ENCODE measurements at regions not wholly inside any gene's neighbourhood (a gene's known extent, or its start where the extent isn't known, plus 50 kb on each side); places are given as distances from the start of the nearest gene placed in this dataset.
"Not testable (repeated sequence)": the region's sequence is repeated elsewhere in the genome, so short reads cannot be mapped to it uniquely, and the experiment has no call there.

DNA sequence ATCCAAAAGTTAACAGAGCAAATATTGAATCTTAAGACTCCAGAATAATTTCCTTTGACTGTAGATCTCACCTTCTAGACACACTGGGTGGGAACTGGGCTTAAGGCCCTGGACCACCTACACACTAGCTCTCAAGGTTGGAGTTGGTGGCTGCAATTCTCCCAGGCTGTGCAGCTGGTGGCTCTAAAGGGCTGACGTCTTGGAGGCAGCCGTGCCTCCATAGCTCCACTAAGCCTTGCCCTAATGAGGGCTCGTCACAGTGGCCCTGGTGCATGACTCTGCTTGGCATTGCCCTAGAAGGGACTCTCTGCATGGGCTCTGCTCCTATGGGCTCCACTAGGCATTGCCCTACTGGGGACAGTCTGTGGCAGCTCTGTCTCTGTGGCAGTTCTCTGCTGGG is 1005.2 kb downstream of the CCSER2 start:
- DNase-seq (ENCODE audit: low spot score) = no peak

DNA sequence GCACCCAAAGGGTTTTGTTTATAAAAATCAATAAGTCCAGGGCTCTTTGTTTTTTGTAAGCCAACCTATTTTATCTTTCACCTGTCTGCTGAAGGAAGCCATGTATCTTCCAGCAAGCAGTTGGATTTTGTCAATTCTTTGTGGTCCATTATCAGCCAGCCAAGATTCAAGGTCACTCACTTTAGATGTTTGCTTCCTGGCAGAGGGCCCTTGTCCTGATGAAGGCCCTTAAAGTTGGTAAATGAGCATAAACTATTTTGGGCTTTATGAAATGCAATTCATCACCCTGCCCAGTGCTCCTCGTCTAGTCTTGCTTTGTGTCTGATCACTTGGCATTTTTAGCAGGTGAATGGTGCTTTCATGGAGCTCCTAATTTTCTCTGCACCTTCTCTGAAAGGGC is 1004.2 kb downstream of the GRID1 start:
- DNase-seq (ENCODE audit: low spot score) = peak; percentile 1

DNA sequence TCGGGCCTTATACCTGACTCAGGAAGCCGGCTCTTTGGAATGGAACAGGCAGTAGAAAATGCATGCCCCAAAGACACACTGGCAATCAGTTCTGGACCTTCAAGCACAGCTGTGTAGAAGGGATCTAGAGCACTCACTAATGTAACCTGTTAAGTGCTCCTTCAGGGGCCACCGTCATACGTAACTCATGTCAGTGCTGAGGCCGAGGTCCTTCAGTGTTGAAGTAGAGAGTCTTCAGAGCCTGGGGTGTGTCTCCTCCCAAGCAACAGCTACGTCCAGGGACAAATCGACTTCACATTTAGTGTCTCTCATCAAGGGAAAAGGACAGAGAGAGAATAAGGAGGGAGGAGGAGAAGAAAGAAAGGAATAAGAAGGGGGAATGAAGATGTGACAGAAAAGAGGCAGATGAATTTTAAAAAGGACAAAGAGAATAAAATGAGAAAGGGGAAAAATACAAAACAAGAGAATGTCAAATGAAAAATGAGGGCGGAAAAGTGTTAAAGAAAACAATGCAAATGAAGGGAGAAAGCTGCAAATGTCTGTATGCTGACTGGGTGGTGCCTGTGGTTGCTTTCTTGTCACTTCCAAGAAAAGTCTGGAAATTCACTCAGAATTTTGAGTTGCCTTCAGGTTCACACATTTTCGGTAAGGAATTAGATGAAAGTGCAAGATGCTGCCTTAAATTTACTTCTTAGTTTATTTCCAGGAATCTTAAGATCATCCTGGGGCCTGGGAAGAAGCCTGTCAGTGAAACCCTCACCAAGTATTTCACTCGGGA is 989.4 kb downstream of the GRID1 start:
- DNase-seq (ENCODE audit: low spot score) = no peak

DNA sequence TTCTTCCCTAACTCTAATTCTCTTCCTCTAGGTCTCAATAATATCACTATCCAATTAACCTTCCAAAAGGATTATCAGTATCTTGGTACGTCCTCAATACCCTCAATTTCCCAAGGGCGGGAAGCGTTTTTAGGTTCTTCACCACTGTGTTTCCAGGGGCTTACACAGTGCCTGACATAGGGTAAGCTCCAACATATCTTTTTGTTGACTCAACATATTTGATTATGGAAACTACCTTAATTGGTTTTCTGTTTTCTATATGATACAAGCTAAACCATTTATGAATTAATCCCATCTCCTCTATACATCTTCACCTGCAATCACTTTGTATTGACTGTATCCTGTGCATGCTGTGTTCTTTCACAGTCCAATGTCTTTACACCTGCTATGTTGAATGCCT is 987.3 kb downstream of the GRID1 start:
- no peak for DNase-seq (ENCODE audit: low spot score)

DNA sequence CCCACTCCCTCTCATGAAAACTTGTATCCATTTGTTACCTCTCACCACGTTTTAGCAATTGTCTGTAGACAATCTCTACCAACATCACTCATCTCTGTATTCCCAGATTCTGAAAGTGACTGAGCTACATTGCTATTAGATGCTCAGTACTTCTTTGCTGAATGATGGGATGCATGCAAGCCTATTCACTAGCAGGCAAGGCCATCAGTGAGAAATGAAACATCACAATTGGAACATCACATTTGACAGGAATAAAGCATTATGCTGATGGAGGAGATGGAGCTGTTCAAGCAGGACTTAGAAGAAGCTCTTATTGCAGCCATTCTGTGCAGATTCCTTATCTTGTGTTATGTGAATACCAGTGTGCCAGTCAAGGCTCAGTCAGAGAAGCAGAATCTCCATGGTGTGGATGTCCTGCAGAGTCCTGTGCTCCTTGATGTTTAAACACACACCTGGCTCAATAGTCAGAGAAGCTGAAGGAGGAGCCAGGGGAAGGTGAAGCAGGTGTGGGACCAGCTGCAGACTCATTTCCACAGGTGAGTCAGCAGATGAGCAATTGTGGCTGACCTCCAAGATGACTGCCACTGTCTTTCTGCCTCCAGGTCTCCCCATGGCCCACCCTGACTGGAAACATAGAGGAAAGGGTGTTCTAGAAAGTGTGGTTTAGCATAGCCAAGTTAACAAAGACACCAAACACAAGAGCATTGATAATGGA is 965.5 kb downstream of the GRID1 start:
- no peak for DNase-seq (ENCODE audit: low spot score)

DNA sequence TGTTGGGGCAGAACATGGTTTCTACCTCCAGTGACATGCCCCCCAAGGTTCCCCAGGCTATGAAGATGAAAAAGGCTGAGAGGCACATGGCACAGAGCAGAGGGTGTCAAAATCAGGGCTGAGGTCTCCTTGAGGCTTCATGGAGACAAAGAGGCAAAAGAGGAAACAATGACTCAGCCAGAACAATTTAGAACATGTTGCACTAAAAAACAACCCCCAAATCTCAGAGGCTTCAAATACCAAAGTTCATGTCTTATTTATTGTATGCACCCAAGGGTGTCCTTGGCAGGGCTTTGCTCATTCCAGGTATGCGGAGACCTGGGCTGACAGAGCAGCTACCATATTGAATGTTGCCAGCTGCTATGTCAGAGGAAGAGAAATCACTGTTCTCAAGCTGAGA is 964.1 kb downstream of the GRID1 start:
- no peak for DNase-seq (ENCODE audit: low spot score)

DNA sequence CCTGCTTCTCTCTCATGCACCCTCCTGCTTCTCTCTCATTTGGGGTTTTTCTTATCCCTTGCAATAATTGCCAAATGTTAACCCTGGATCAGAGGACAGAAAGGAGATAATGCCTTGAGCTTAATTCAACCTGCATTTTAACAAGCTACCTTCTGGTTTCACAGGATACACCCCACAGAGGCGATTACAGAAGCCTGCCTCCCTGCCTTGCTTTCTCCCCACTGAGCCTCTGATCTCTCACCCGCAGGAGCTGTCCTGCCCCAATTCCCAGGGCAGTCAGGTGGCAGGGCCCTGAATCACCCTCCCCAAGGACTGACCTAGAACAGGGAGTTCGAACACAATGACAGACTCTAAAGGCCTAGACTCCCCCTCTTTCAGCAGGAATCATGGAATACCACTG is 959.5 kb downstream of the GRID1 start:
- DNase-seq (ENCODE audit: low spot score) = no peak

DNA sequence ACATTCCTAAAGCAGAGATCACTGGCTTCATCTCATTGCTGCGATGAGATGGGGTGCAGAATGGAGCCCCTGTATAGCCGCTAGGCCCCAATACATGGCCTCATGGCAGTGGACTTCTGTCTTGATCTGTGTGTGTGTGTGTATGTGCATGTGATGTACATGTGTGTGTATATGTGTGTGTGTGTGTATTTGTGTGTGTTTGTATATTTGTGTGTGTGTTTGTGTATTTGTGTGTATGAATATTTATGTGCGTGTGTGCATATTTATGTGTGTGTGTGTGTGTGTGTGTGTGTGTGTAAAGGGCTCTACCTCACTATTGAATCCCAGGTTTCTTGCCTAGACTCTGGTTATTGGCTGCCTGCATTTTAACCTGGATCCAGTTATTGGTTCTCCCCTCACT is 958.2 kb downstream of the GRID1 start:
- no peak for DNase-seq (ENCODE audit: low spot score)

DNA sequence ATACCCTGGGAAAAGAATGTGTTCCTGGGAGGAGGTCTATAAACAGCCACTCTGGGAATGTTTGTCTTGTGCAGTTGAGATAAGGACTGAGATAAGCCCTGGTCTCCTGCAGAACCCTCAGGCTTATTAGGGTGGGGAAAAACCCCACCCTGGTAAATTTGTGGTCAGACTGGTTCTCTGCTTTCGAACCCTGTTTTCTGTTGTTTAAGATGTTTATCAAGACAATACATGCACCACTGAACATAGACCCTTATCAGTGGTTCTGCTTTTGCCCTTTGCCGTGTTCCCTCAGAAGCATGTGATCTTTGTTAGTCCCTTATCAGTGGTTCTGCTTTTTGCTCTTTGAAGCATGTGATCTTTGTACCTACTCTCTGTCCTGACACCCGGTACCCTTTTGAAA is 956.0 kb downstream of the GRID1 start:
- not testable (repeated sequence) for DNase-seq (ENCODE audit: low spot score)

DNA sequence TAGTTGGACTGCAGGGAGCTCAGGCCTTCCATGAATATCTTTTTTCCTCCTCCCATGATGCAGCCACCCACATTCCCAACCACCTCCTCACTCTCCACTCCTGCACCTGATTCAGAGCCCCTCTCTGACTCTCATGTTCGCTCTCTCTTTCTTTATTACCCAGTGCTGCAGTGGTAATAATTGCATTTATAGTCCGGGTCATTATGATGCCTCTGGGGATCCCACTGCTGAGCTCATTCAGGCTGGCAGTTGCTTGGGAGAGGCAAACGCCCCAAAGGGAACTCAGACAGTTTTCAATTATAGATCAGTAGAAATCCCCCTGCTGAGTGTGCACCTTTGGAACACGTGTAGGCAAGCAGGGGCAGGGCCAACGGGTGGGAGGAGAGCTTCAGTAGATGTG is 953.0 kb downstream of the GRID1 start:
- DNase-seq (ENCODE audit: low spot score) = no peak

DNA sequence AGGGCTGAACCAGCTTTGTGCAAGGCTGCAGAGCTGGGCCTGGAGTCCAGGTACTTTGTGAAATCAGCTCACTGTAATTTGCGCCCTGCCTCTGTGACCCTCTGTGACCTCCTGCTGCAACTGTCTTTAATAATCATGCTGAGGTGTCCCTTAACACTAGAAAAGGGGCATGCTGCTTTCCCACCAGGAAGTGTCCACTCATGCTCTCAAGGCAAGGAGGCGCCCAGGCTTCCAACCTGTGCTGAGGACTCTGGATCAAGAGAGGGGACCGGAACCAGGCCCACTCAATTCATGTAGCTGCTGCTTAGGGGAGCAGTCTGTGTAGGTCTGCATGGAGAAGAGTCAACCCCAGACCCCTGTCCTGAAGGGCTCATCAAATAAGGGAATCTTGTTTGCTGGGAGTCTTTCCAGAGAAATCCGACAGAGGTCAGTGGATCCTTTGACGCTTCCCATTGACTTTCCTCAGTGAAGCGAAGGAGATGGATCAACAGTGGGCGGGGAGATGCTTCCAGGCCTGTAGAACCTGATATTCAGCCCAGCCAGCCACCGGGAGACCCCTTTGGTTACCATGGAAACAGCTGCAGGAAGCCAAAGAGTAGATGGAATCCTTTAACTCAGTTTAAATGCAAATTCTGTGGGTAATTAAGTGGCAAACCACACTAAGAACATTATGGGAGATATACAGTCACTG is 945.9 kb downstream of the GRID1 start:
- DNase-seq (ENCODE audit: low spot score) = no peak

DNA sequence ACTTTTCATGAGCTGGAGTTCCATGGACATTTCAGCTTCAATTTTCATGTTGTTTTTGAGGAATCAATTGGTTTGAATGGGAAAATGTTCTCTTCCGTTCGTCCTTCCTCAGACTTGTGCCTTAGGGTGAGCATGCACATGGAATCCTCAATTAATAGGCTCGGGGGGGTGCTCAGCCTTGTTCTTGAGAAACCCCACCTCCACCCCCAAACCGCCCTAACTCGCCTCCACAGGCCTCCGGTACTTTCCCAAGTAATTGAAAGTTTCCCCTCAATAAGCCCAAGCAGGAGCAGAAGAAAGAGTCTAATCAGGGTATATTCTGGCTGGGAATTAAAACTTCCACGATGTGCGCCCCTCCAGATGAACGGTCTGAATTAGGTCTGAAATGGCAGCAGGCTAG is 945.2 kb downstream of the GRID1 start:
- DNase-seq (ENCODE audit: low spot score) = no peak

DNA sequence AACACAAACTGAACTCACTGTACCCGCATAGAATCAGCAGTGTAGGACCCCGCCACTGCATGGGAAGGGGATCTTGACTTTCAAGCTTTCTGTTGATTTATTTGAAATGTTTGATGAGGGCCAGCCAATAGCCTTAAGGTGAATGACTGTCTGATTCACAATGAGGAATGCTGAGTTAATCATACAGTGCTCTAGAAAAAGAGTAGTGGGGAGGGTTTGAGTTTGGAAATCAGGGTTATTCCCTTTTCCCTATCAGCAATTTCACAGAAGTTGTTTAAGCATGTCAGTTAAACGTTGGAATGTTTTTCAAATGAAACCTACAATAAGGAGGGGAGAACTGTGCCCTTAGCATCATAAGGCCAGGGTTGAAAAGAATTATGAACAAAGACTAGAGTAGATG is 937.5 kb downstream of the GRID1 start:
- DNase-seq (ENCODE audit: low spot score) = no peak

DNA sequence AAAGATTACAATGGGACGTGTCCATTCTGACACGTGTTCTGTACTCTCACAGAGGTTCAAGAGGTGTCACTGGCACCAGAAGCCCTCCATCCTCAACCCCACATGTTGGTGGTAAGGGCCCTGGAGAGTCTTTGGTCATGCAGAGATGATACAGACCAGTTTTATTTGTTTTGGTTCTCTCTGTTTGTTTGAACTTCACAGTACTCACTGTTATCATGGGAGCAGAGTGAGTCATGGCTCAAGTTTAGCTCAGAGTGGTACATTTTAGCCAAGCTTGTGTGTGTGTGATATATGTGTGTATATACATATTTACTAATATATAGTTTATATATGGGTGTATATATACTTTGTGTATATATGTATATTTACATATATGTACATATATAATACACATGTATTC is 935.6 kb downstream of the GRID1 start:
- no peak for DNase-seq (ENCODE audit: low spot score)

DNA sequence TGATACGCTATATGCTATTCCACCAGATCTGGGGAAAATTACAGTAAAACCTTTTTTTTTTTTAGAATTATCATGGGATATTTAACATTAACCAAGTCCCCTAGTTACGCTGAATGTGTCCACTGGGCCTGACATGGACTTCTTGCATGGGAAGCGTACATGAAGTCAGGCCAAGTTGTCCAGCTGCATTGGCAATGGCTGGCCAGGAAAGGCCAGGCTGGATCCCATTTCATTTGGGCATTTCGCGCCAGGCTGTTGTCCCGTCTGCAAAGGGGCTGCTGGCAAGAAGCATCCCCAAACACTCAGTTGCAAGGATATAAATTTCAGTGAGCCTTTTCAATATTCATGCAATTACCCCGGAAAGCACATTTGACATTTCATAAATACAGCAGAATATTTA is 933.3 kb downstream of the GRID1 start:
- DNase-seq (ENCODE audit: low spot score) = no peak

DNA sequence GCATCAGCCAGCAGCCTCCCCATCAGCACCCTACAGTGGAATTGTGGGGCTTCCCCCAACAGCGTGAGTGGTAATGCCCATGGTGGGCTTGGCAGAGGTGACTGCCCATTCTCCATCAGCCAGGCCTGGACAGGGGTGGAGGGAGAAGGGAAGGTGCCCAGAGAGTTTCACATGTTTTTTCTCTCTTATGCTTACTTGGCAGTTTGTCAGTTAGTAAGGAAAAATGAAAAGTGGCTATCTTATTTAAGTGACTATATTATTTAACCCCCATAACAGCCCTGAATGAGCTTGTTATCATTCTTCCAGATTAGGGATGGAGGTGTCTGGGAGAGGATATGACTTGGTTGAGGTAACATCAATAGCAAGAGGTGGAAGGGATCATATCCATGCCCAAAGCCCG is 921.7 kb downstream of the GRID1 start:
- DNase-seq (ENCODE audit: low spot score) = no peak

DNA sequence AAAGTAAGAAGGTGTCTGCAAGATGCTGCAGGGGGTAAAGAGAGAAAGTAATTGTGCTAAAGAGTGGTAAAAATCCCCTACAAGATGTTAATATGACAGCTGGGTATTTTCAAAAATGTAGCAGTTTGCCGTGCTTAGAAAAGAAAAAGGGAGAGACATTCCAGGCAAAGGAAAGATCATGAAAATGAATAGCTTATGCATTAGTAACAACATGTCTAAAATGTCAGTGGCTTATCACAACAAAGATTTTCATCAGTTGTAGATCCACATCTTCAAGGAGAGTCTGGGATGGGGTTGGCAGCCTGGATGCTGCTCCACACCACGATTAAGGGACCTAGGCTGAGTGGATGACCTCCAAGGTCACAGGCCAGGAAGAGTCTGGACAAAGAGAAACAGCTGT is 920.9 kb downstream of the GRID1 start:
- DNase-seq (ENCODE audit: low spot score) = no peak

DNA sequence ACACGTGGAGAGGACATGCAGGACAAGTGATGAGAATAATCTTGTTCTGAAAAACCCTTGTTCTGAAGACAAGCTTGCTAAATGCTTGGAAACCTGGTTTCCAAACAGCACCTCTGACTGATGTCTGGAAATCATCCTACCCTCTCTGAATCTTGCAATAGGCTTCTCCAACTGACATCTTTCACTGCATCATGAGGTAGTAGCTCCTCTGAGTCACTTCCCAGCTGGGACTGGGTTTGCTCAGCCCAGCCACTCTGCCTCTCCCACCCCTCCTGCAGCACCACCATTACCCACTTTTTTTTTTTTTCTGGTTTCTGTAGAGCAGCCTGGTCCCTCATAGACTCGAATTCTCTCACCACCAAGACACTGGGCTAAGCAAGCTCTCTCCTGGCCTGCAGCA is 919.8 kb downstream of the GRID1 start:
- no peak for DNase-seq (ENCODE audit: low spot score)

DNA sequence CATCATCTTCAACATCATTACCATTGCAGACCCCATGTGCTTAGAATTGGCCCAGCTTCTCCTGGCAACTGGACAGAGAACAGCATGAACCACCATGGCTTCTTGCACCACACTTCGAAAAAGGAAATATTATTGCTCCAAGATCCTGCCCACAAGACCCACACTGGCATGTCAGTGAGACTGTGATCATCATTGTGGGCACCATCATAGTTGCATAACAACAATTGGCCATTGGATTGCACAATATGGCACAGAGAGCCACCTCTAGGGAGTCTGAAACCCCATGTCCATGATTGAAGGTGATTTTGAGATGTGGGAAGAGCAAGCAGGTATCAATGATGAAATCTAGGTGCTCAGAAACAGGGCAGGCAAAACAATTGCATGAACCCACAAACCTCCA is 918.9 kb downstream of the GRID1 start:
- no peak for DNase-seq (ENCODE audit: low spot score)

DNA sequence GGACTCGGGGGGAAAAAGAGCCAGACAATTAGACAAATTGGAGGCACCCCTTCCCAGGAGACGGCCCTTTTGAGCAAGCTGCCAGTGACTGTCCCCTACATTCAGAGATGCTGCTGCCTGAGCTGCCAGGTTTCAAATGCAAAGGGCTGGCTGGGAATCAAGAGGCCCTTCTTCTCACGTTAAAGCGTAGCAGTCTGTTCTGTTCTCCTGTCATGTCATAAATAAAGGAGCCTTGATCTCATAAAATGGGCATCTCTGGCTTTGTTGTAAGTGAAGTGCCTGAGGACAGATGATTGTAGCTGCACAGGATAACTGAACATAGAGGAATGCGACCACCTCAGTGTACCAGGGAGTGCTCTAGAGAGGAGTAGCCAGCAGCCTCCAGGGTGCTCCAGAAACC is 917.9 kb downstream of the GRID1 start:
- no peak for DNase-seq (ENCODE audit: low spot score)

DNA sequence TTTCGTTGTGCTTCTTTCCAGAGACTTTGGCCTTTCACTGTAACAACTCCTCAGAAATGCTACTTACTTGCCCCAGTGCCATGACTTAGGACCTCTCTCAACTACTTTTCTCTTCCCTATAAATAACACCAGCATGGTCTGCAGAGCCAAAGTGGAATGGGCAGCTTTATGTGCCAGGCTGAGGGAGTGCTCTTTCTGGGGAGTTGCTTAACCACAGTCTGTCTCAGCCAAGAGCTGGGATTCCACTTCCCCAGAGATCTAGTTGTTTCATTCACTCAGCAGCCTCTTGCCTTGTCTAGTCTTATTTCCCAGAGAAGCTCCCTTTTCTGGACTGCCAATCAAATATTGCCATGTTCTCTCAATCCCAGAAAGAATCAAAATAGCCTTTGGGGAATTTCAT is 912.2 kb downstream of the GRID1 start:
- DNase-seq (ENCODE audit: low spot score) = no peak

DNA sequence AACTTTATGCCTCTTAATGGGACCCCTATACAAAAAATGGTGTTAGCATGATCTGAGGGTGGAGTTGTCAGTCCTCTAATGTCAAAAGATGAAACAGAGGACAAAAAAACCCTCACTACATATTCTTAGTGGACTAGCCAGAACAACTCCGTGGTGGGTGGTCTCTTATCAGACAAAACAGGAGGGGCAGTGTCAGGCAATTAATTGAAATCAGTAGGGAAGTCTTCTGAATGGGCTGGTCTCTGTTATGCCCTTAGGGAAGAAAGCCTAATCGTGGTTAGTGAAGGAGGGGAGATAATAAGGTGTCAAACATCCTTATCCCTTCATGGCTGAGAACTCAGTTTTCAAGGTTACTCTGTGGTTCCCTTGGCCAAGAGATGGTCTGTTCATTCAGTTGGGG is 909.4 kb downstream of the GRID1 start:
- DNase-seq (ENCODE audit: low spot score) = no peak

DNA sequence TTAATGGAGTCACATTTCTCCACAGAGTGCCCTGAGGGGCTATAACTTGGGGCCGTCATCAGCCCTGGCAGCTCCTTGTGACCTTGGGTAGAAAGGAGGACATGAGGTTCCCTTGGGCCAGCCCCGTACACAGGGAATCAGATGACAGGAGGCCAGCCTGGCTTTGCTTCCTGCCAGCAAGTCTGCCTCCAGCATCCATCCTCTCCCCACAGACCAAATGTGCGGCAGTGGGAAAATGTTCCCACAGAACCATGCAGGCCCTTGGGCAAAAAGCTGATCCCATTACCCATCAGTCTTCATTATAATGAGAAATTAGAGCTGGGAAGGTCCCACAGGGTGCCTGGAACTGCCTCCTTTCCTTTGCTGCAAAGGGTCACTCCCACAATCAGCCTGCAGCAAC is 908.3 kb downstream of the GRID1 start:
- no peak for DNase-seq (ENCODE audit: low spot score)
